Stimulated activated naive CD8-positive, alpha-beta T cell treated with anti-CD3 and anti-CD28 coated beads, Interleukin-15, Interleukin-2, amounts not matched to agents 100 U/mL and 50 U/mL, for 24 hours (primary cell): ENCODE measurements at regions not wholly inside any gene's neighbourhood (a gene's known extent, or its start where the extent isn't known, plus 50 kb on each side); places are given as distances from the start of the nearest gene placed in this dataset.

Experiments used
- ATAC-seq: fragments of 150-1000 bp; cut with Tn5 transposase; one replicate; pipeline ENCODE4 v1.10.0; 2021
- DNase-seq: peaks from one replicate; pipeline ENCODE4 v3.0.0; 2021

DNA sequence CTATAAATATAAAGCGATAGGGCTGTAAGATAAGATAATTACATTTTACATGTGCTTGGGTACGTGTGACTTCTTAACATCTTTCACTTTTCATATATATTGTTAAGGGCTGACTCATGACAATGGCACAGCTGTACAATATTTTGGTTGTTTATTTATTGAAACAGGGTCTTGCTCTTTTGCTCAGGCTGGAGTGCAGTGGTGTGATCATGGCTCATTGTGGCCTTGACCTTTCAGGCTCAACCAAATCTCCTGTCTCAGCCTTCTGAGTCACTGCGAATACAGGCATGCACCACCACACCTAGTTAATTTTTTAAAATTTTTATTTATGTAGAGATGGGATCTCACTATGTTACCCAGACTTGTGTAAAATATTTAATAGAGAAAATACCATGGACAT, 2532.4 kb upstream of the PCDH20 start:
- no peak for ATAC-seq

DNA sequence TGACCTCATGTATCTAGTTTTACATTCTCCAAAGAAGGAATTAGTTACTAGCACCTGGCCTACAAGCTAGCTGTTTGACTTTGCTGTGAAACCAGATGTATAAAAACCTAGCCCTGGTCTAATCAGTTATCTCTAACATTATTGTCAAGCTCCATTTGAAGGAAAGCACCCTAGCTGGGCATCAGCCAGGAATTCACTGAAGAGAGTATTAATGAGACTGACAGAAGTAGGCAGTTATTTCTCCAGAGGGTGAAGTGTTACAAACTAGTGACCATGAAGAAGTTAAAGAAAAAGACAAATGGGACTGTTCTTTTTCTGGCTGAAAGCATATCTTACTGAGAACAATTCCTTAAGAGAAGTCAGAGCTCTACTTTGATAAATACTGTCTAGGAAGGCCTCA, 2529.3 kb upstream of the PCDH20 start:
- ATAC-seq: no peak
- DNase-seq: no peak

More for the DNA sequence above, 2532.4 kb upstream of the PCDH20 start:
- no peak for DNase-seq

DNA sequence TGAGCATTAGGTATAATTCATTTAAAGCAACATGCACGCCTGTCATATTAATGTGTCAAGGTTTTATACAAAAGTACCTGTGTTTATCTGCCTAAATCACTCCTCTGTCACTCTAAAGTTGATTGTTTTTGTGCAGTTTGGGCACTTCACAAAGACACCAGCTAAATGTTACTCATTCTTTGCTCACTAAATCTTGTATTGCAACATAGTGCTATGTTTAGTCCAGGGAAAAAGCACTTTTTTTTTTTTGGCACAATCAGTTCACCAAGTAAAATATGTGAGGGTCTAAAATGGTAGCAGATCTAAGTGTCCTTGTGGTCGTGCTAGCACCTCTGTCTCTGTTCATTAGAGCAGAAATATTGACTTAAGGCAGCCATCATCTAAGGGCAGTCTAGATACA, 2526.7 kb upstream of the PCDH20 start:
- no peak for ATAC-seq
- DNase-seq: no peak

DNA sequence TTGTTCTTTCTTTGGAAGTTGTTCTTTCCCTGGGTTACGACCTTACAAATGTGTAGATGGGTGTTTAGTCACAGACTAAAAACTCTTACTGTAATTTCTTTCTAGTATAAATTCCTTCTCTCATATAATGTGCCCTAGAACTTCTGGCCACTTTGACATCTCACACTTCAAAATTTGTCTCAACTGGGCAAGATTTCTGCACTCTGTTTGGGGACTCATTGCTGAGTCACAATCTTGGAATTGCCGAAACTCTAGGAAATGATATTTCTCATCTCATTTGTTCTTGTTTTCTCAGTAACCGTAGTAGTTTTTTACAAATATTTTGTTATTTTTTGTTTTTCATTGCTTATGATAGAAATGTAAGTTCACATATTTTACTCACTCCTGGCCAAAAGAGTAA, 2523.2 kb upstream of the PCDH20 start:
- no peak for ATAC-seq
- DNase-seq: no peak

DNA sequence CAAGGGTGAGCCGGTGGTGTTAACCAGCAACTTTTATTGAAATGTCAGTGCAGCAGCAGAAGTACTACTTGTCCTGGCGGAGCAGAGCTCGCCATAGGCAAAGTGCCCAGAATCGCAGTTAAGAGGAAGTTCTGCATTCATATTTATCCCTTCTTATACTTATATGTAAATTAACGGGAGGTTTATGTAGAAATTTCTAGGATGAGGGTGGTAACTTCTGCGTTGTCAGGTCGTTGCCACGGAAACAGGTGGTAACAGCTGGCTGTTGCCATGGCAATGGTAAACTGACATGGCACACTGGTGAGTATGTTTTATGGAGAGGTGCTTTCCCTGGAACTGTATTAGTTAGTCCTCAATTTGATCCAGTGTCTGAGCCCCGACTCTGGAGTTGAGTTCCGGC, 2494.9 kb upstream of the PCDH20 start:
- DNase-seq (no peak), ATAC-seq (no peak)

DNA sequence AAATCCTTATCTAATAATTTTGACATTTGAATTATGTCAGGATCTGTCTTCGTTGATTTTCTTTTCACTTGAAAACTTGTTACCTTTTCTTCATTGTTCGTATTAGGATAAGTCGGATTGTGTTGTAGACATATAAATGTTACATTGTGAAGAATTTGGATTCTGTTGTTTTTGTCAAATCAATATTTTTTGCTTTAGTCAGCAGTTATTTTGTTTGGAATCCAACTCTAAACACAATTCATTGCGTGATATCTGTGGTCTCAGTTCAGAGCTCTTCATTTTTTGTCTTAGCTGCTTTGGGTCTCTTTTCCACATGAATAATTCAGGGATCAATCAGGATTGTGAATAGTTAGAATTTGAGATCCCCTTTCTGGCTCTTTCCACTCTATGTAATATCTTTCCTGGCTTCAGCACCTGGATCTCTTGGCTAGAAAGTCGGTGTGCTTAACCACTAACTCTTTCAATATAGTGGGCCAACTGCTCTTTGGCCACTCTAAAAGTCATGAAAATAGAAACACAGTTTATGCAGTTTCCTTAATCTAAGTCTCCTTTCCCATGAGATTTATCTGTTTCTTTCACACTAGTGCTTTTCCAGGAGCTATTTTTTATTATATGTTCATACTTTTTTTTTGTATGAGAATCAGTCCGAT, 2494.2 kb upstream of the PCDH20 start:
- ATAC-seq (no peak), DNase-seq (no peak)

DNA sequence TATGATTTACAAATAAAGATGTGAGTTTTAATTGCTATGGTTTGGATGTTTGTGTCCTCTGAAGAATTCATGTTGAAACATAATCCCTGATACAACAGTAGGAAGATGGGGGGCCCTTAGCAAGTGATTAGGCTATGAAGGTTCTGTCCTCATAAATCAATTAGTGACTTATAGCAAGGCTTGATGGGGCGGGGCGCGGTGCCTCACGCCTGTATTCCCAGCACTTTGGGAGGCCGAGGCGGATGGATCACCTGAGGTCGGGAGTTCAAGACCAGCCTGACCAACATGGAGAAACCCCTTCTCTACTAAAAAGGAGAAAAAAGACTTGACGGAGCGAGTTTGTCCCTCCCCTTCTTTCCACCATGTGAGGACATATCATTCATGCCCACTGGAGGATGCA, 2486.5 kb upstream of the PCDH20 start:
- ATAC-seq (no peak), DNase-seq (no peak)

DNA sequence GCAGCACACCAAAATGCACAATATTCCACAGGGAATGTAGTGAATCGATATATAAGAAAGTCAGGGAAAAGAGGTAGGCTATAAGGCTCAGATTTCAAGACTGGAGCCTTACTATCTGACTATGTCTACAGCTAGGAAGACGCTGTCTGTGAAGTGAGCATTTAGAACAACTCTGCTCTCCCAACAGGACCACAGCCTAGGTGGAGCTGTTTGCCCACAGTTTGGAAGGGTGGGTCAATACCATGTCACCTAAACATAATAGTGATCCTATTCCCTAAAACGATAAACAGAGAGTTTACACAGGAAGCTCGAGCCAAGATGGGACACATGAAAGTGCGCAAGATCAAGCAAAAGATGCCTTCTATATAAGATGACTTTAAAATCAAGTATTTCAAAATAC, 2486.0 kb upstream of the PCDH20 start:
- no peak for ATAC-seq
- no peak for DNase-seq

DNA sequence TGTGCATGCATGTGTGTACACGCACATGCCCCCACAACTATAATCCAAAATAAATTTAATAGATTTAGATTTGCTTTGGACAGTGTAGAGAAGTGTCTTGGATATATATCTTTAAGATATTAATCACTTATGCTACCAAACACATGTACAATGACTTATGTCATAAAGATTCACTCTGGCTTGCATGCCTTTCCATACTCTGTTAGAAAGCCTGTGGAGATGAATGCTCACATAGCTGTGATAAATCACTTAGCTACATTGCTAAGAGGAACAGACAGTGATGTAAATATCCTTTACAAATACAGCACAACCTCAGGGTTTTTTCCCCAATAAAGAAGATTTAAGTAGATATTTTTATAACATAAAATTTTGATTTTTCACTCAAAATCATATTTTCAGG, 2484.8 kb upstream of the PCDH20 start:
- ATAC-seq: no peak
- DNase-seq: no peak

DNA sequence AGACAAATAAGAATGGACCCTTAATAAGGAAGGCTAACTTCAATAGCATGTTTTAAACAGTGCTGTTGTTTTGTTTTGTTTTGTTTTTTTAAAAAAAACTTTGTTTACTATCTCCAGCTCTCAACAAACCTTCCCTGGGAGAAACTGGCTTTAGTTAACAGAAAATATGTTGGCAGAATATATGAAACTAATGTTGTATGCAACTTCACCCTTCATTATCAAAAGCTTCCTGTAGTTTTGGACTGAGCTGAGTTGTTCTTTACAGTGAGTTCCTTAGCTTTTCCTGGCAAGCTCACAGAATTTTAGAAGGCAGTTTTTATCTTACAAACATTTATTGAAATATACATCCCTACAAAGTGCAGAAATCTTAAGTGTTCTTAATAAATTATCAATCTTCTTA, 2480.7 kb upstream of the PCDH20 start:
- ATAC-seq (no peak), DNase-seq (no peak)

DNA sequence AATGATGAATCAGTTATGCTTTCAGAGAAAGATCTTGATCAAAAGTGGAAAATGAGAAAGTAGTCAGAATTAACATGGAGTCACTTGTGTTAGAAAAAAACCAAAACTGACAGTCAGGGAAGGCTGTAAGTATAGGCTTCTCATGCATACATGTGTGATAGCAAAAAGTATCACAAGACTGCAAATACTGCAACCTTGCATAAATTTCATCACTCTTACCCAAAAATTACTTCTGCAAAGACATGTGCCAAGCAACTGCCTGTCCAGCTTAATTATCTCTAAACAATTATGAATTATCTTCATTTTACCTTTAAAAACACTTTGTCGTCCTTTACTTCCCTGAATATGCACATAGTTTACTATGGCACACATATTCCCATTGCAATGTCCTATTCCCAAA, 2466.4 kb upstream of the PCDH20 start:
- ATAC-seq (no peak), DNase-seq (no peak)

DNA sequence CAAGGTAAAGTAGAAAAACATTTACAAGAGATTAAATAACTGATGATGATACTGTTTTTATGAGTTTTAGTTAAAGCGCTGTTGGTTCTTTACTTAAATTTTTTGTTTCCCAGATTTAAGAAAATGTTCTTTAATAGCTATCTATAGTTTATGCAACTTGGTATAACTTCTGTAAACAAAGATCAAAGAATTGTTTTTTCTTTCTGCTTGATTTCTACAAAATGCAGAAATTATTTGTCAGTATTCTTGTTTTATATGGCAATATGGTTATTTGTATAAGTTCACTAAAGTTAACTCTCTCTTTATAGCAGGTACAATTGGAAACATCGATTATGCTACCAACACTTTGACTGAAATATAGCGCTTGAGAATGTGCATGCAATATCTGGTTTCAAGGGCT, 2465.1 kb upstream of the PCDH20 start:
- DNase-seq (no peak), ATAC-seq (no peak)

DNA sequence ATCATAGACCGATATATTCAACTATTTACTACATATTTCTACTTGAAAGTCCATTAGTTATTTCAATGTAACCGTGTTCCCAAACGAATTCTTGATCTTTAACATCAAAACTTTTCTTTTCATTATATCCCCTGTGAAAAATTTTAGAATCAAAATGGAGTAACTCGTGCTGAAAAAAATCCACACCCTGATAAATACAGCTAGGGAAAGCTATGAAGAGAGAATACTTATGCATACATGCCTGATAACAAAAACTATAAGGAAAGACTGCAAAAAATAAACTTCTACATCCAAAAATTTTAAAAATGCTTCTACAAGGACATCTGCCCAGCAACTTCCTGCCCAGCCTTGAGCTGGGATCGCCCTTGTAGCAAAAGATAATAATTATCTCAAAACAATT, 2458.3 kb upstream of the PCDH20 start:
- DNase-seq: no peak
- no peak for ATAC-seq

DNA sequence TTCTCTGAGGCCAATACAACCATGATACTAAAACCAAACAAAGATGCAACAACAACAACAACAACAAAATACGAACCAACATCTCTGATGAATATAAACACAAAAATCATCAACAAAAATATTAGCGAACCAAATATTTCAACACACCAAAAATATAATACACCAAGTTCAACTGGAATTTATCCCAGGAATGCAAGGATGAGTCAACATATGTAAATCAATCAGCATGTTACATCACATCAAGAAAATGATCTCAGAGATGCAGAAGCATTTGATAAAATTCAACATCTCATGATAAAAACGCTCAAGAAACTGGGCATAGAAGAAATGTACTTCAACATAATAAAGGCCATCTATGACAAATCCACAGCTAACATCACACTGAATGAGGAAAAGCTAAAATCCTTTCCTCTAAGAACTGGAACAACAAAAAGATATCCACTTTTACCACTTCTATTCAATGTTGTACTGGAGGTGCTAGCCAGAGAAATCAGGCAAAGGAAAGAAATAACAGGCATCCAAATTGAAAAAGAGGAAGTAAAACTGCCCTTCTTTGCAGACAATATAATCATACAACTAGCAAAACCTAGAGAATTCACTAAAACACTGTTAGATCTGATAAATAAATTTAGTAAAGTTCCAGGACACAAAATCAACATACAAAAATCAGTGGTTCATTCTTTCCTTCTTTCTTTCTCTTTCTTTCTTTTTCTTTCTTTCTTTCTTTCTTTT, 2448.7 kb upstream of the PCDH20 start:
- ATAC-seq: no peak

DNA sequence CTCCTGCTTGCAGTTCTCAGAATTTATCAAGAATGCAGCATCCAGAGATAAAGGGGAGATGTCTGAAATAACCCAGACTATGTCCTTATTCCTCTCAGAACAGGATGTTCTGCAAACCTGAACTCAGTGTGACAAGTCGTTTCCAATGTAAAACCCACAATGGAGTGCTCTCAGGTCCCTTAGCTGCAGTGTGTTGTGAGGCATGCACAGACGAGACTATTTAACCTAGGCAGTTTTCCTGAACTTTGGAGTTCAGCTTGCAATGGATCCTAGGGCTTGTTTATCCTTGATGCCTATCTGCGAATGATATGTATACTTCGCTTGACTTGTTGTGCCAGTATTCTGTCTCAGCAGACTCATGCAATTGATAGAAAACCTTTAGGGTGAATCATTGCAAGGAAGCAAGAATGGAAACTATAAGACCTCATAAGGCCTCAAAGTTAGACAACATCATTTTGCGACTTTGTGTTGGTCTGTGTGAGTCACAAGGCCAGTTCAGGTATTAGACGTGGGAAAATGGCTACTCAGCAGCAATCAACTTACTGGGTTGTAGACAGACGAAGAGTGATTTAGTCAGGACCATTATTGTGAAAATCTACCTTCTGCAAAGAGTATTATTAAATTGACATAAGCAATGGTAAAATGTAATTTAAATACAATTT, 2439.9 kb upstream of the PCDH20 start:
- ATAC-seq (no peak), DNase-seq (no peak)

More for the DNA sequence above, 2448.7 kb upstream of the PCDH20 start:
- no peak for DNase-seq

DNA sequence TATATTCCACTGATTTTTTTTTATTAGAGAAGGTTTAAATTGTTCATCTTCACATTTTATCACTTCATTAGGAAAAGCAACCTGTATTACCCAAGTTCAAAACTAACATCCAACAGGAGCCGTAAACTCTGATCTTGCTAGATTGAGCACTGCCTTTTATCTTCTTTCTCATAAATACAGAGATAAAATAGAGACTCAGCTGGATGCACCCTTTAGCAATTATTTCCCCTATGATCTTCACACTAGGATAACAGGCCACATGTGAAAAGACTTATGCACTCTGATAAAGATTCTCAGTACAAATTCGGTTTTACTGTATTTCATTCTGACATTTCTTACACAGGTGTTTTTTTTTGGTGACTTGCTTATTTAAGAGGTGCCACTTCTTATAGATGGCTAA, 2438.2 kb upstream of the PCDH20 start:
- ATAC-seq (no peak), DNase-seq (no peak)

DNA sequence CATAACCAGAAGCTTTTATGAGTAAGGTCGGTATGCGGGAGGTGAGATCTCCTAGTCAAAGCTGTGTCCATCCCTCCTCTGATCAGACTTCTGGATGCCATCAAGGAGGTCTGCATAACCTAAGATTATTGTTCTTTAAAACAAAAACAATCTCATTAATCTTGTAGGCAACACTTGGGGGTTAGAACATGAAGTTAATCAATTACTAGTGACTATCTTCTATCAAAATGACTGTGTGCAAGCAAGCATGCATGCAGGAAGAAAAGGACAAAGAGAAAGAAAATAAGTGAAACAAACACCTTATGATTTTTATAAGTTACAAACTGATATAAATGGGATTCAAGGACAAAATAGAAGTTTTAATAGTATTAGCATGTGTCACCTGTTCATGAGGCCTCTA, 2435.9 kb upstream of the PCDH20 start:
- DNase-seq: no peak
- ATAC-seq: no peak

DNA sequence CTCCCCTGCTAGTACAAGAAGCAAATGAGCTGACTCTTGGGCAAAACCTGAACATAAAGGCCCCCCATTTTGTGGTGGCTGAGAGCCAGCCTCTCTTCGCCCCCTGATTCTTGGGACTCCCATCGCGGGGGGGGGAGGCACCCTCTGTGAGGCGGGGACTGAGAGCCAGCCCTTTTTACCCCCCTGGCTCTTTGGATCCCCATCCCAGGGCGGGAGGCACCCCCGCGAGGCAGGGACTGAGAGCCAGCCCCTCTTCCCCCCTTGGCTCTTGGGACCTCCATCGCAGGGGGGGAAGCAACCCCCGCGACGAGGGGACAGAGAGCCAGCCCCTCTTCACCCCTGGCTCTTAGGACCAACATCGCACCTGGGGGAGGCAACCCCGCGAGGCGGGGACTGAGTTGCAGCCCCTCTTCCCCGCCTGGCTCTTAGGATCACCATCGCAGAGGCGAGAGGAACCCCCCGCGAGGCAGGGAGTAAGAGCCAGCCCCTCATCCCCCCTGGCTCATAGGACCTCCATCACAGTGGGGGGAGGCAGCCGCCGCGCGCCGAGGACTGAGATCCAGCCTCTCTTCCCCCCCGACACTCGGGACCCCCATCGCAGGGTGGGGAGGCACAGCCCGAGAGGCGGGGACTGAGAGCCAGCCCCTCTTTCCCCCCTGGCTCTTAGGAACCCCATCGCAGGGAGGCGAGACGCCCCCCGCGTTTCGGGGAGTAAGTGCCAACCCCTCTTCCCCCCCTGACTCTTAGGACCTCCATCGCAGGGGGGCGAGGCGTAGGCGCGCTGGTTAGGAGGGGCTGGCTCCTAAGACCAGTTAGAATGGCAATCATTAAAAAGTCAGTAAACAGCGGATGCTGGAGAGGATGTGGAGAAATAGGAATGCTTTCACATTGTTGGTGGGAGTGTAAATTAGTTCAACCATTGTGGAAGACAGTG, 2428.4 kb upstream of the PCDH20 start:
- ATAC-seq: peak; percentile 40

DNA sequence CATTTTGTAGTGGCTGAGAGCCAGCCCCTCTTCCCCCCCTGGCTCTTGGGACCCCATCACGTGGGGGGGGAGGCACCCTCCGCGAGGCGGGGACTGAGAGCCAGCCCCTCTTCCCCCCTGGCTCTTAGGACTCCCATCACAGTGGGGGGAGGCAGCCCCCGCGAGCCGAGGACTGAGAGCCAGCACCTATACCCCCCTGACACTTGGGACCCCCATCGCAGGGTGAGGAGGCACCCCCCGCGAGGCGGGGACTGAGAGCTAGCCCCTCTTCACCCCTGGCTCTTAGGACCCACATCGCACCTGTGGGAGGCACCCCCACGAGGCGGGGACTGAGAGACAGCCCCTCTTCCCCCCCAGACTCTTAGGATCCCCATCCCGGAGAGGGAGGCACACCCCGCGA, 2426.5 kb upstream of the PCDH20 start:
- no peak for ATAC-seq
- DNase-seq: no peak

More for the DNA sequence above, 2428.4 kb upstream of the PCDH20 start:
- DNase-seq: no peak

DNA sequence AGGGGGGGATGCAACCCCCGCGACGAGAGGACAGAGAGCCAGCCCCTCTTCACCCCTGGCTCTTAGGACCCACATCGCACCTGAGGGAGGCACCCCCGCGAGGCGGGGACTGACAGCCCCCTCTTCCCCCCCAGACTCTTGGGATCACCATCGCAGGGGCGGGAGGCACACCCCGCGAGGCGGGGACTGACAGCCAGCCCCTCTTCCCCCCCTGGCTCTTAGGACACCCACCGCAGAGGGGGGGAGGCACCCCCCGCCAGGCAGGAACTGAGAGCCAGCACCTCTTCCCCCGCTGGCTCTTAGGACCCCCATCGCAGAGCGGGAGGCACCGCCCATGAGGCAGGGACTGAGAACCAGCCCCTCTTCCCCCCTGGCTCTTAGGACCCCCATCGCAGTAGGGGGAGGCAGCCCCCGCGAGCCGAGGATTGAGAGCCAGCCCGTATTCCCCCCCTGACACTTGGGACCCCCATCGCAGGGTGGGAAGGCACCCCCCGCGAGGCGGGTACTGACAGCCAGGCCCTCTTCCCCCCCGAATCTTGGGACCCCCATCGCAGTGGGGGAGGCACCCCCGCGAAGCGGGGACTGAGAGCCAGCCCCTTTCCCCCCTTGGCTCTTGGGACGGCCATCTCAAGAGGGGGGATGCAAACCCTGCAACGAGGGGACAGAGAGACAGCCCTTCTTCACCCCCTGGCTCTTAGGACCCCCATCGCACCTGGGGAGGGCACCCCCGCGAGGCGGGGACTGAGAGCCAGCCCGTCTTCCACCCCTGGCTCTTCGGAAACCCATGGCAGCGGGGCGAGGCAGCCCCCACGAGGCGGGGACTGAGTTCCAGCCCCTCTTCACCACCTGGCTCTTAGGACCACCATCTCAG, 2425.1 kb upstream of the PCDH20 start:
- DNase-seq (no peak), ATAC-seq (no peak)

DNA sequence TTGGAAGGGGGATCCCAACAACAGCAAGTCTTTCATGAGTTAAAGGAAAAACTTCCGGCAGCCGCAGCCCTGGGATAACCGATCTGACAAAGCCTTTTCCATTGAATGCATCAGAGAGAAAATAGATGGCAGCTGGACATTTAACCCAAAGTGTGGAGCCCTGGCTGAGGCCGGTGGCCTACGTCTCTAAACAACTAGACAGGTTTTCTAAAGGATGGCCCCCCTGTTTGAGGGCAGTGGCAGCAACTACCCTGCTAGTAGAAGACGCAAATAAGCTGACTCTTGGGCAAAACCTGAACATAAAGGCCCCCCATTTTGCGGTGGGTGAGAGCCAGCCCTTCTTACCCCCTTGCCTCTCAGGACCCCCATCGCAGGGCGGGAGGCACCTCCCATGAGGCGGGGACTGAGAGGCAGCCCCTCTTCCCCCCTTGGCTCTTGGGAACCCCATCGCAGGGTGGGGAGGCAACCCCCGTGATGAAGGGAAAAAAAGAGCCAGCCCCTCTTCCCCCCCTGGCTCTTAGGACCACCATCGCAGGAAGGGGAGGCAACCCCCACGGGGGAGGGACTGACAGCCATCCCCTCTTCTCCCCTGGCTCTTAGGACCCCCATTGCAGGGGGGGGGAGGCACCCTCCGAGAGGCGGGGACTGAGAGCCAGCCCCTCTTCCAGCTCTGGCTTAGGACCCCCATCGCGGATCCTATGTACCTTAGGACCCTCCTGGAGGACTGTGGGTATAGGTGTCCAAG, 2422.9 kb upstream of the PCDH20 start:
- ATAC-seq (no peak), DNase-seq (no peak)
